AG08396 (cell line): ENCODE measurements at regions not wholly inside any gene's neighbourhood (a gene's known extent, or its start where the extent isn't known, plus 50 kb on each side); places are given as distances from the start of the nearest gene placed in this dataset.

Source experiments
- DNase-seq: peaks from one replicate; pipeline ENCODE4 v3.0.0; 2012; ENCODE audit warnings: low spot score, mixed read lengths

DNA sequence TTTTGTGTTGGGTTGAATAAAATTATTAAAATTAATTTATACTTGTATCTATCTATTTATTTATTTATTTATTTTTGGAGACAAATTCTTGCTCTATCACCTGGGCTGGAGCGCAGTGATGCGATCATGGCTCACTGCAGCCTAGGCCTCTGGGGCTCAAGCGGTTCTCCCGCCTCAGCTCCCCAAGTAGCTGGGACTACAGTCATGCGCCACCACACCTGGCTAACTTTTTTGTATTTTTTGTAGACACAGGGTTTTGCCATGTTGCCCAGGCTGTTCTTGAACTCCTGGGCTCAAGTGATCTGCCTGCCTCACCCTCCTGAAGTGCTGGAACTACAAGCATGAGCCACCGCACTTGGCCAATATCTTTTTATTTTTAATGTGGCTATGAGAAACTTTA is 134.7 kb upstream of the SPDL1 start:
- no peak for DNase-seq

DNA sequence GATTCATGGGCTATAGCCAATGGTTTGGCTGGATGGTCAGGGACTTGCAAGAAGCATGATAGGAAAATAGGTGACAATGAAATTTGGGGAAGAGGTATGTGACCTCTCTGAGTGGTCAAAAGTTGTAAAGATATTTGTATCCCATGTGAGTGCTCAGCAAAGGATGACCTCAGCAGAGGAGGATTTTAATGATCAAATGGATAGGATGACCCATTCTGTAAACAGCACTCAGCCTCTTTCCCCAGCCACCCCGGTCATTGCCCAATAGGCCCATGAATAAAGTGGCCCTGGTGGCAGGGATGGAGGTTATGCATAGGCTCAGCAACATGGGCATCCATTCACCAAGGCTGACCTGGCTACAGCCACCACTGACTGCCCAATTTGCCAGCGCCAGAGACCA is 138.4 kb upstream of the SPDL1 start:
- no peak for DNase-seq

DNA sequence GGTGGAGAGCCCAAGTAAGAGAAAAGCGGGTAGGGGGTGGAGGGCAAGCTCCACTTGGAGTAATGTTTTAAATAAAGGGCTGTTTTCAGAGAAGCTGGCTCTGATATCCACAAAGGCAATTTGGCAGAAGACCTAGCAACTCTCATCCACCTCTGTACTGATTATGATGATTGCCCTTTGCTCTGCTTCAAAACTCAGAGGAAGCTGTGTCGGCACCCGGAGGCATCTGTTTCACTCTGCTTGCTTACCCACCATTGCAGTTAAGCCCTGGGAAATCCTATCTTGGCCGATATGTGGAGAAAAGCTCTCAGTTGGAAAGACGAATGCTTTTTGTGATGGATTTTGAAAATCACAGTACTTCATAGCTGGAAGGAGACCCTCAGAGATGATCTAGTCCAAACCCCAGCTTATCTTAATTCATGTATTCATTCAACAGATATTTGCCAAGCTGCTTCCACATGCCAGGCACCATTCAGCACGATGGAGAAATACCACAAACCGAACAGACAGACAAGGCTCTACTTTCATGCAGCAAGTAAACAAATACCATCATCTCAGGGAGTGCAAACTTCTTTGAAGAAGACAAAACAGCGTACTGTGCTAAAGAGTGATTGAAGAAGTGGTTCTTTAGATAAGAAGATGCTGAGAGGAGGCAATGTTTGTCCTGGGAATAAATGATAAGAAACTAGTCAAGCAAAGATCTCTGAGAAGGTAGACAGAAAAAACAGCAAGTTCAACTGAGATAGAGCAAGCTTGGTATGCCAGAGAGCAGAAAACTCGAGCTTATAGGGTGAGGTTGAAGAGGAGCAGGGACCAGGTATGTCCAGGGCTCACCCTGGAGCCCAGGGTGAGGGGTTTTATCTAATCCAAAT is 140.4 kb upstream of the SPDL1 start:
- no peak for DNase-seq

DNA sequence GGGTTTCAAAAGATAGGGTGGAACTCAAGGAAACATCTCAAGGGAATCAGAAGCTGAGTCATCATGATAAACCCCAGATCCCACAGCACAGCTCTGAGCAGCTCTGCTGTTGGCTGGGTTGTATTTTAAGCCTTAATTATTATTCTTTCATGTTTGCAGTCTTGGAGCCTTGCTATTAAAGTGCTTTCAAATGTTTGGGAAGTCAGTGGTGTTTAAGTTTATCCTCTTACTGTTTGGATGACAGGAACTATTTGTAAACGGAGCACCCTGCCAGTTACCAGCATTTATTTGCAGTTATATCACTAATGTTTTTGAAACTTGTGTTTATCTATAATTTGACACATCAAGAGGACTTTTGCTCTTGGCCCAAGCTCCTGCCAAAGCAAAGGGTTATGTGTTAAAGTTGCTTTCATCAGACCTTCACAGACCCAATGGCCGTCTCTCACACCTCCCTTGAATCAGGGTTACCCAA is 141.1 kb upstream of the SPDL1 start:
- no peak for DNase-seq

DNA sequence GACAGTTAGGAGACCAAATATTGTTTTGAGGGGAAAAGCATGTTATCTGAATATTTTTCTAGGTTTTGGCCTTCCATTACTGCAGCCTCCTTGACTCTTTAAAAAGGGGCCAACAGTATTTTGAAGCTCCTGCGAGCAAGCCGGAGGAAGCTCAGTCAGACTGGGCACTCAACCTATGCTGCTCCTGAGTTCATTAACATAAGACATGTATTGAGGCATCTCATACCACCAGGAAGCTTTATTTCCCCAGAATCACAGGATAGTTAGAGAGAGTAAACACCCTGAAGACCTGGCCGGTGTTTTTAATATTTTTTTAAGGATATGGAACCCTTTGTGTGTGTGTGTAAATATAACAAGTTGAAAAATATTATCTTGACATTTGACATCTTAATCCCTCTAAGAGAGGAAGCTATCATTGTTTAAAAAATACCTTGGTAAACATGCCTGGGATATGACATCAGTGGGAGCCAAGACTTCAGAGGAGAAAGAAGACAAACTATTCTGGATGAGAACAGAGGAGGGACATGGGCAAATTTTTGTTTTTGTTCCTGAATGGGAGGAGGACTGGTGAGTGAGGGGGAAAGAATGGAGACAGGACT is 139.3 kb upstream of the SLIT3 start:
- no peak for DNase-seq

DNA sequence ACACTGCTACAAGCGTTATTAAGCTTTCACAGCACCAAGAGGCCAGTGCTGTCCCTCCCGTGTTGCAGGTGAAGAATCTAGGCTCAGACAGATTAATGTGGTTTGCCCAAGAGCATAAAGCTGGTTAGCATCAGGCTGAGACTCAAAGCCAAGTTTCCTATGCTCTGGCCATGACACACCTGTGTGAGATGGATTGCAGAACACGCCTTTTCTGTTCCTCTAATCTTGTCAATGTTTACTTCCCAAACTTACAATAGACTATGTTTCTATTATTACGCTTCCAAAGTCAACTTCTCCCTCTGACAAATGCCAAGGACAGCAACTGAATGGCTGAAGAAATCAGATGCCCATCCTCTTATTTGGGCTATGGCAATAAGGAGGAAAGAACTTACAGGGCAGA is 138.4 kb upstream of the SLIT3 start:
- DNase-seq: no peak

DNA sequence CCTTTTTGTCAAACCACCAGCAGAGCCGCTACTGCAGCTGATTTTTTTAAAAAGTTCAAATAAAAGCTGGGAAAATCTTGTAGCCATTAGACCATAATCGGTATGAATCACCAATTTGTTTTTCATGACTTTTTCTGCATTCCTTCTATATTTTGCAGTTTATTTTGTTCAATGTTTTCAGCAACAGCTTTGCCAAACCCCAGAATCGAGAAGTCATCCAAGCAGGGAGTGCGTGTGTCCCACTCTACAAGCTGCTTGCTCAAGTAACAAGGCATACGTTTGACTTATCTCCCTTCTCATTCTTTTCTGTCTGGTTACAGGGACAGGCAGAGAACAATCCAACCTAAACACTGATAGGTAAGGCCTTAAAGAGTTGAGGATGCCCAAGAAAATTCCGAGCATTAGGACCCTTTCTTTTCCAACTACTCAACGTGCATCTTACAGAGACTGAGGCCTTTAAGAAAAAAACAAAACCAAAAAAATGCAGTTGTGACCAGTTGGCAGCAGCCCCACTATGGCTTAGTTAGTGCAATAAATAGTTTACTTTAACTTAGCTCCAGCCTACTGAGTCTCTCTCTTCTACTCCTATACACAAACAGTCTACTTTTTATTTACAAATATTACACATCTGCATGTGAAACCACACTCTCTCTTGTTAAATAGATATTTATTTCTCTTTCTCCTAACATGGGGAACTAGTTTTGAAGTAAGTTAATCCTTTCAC is 134.7 kb upstream of the SLIT3 start:
- no peak for DNase-seq

DNA sequence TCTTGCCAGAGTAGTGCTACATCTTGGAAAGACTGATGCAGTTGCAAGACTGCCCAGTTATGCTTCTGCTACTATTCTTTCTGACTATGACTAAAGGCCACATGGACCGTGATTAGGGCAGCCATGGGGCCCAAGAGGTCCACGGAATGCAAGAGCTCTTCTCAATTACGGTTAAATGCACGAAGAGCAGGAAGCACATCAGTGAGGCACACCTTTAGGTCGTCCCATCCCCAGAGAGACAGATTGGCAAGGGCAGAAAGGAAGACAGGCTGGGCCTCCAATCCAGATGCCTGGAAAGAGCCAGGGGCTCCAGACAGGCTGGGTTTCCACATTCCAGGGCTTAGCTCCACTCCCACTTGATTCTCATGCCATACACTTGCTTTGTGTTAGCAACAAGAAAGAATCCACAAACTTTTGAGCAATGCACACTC is 132.3 kb upstream of the SLIT3 start:
- DNase-seq: peak; percentile 16

DNA sequence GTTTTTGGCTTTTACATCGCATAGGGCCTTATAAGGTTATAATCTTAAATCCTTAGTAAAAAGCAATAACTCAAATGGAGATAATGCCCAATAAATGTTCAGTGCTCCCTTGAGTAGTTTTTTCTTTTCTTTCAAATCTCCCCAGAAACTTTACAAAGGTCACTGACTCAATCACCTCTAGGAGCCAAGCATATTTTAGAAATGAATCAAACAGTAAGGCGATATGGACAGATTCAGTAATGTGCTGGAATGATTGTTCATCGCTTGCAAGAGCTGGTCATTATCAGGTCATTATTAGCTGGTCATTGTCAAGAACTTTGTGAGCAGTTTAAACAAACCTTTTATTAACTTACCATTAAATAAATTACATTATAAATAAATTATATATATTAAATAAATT is 130.4 kb upstream of the SLIT3 start:
- no peak for DNase-seq

DNA sequence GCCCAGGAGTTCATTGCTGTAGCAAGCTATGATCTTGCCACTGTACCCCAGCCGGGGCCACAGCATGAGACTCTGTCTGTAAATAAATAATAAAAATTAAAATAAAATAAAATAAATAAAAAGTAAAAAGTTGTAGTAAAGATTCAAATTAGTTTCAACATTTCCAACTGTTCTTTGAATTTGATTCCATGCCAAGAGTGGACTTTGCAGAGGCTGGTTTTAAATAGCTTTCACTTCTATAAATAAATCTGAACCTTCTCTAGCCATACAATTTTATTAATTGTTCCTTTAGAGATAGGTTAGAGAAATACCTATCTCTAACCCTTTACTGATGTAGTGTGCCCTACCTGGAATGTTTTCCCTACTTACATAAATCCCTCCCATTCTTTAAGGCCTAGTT is 129.7 kb upstream of the SLIT3 start:
- no peak for DNase-seq

DNA sequence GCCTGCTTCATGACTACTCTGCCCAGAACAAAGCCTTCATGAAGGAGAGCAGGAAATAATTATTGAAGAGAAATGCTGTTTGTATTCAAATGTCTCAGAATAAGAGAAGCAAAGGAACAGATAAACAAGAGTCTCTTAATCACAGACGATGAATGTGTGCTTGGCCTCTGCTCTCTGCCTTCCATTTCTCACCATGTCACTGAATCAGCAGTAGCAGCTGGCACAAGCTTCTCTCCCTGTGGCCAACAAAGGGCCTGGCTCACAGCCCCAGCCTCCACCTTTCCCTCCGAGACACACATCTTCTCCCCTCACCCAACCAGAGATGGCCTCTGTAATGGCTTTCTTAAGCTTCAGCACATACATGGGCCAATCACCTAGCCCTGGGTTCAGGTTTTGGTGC is 128.1 kb upstream of the SLIT3 start:
- no peak for DNase-seq

DNA sequence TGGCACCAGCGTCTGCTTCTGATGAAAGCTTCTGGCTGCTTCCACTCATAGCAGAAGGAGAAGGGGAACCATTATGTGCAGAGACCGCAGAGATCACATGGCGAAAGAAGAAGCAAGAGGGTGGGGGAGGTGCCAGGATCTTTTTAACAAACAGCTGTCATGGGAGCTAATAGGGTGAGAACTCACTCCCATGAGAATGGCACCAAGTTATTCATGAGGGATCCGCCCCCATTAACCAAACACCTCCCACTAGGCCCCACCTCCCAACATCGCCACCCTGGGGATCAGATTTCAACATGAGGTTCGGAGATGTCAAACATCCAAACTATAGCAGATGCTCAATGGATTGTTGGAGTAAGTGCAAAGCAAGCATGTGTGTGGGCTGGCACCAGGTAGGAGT is 125.8 kb upstream of the SLIT3 start:
- DNase-seq: no peak

DNA sequence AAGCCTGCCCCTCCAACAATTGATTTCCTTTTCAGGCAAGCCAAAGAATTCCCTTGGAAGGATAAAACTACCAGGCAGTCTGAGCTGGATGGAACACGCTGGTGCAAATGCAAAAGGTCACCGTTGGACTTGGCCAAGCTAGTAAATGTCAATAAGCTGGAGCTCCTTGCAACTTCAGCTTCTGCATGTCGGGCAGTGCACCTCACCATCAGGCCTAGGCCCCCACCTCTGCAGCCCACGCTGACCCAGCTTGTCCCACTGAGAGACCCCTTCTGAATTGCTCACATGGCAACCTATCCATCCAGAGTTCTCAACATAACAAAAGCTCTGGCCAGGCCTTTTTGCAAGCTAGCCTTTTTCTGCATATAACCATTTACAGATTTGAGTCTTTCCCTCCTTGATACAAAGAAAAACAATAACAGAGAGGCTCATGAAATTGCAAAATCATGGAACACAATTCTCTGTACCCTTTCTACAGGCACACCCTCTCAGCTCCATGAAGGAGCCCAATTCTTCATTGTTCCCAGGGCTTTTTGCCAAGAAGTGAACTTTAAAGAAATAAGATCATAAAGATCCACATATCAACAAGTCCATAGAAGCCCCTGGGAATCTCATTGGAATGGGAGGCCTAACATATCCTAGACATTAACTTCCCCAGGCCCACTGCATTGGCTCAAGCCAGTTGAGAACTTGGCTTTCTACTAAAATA is 123.9 kb upstream of the SLIT3 start:
- DNase-seq: no peak

DNA sequence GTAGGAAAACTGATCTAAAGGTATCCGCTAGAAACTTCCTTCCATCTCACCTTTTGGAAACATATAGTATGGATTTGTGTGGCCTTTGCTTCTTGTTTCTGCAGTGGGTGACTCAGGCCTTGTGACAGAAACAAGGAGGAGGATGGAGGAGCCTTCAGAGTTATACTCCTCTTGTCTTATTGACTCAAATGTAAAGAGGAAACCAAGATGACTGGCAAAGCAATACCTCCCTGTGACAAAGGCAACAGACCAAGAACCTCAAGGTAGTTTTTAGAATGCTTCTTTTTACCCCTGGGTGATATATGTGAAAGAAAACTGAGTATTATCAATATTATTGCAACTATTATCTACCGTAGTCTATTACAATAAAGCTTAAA is 123.3 kb upstream of the SLIT3 start:
- no peak for DNase-seq

DNA sequence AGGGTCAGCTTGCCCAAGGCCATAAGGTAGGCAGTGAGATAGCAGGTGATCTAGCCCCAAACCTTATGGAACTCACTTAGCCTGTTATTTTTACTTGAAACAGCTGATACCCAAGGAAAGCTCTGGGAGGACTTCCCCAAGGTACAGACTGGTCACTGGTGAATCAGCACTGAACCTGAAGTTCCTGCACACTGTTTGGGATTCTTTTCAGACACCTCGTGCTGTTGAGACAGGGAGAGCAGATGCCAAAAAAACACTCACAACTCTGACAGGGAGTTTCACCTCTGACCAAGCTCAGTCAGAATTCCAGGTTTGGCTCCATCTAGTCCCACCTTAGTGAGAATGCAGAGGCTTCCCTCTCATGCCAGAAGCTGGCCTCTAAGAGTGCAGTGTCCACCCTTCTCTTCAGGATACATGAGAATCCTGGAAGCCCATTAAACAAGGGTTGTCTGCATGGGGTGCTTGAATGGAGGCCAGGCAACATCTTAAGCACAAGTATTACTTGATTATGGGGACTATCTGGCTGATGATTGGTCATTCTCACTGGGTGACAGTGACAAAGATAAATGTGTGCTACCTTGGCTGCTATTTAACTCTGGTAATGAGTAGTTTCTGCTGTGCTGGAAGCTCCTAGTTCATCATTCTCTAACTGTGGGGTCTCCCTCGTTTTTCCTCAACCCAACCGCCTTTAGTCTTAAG is 122.8 kb upstream of the SLIT3 start:
- no peak for DNase-seq

DNA sequence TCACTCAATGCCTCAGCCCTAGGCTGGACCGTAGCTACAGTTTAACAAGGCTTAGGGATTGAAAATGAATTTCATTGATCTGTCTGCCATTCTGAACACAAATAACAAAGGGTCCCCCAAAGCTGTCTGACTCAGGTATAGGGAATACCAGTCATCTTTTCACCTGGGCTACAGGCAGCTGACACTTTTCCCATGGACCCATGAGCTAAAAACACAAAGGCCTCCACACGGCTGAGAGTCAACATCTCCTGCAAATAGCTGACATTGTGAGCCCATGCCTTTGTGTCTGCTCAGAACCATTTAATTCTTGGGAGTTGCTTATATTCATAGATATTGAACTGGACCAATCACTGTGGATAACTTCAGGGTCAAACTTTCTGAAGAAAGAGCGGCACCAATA is 121.1 kb upstream of the SLIT3 start:
- DNase-seq: no peak

DNA sequence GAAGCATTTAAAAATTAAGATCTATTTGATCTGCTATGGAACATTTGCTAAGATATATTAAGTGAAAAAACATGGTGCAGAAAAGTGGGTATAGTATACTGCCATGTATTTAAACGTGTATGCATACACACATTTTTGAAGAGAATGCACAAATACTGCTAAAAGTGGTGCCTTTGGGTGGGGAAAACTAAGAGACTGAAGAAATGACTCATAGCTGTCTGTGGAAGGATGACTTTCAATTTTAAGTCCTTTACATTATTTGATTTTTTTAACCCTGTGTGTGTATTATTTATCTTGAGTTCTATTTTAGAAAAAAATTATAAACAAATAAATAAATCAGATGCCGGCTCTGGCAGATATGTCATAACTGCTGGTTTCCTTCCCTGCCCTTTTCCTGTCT is 120.7 kb upstream of the SLIT3 start:
- no peak for DNase-seq

DNA sequence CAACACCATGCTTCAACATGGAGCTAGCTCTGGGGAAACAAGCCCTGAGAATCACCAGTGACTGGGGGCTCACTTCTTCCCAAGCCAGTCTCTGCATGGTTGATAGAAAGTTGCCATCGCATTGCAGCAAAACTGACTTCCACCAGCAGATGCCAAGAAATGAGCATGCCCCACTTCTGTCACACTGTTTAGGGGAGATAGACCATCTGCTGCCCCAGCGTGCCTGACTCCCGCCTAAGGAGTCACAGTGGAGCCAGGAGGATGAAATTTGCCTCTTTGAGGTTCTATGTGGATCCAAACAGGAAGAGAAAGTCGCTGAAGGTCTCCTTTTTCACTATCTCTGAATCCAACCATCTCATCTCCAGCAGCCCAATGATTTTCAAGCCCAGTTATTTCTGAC is 116.7 kb upstream of the SLIT3 start:
- no peak for DNase-seq

DNA sequence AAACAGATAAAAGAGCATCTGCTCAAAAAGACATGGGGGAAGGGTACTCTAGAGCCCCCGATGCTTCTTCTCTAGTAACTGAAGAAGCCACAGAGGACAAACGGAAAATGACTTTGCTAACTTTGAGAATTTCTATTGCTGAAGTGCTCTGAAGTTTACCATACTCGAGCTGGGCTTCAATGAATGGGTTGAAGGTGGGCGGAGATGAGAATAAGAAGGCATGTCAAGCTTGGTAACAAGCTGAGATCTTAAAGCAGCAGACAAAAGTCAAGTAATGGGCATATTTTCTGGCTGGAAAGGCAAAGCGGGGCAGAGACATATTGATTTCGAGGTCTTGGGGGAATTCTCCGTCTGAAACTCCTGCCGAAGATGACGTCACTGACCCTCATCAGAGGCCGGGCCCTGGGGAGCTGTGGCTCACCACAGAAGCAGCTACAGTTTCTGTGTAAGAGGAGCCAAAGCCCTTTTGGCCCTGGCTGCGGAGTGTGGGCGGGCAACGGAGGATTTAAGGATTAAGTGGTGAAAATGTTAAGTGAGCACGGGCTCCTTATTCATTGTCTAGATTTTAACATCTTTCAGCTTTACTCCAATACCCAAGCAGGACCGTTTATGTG is 115.8 kb upstream of the SLIT3 start:
- peak; percentile 10 for DNase-seq

DNA sequence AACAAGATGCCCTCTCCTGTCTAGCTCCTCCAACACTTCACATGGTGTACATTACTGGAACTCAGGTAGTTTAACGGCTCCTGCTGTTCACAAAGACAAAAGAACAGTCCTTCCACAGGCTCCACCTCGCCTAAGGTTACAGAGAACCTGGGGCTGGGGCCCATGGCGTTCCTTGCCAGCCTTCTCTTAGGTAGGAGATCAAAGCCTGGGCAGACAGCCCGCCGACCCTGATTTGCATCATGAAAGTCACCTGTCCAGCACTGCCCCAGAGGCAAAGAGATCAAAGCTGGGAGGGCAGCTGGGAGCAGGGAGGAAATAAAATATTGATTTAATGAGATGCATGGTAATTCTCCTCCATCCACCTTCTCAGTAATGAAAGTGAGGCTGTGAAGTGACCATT is 115.0 kb upstream of the SLIT3 start:
- DNase-seq: no peak

DNA sequence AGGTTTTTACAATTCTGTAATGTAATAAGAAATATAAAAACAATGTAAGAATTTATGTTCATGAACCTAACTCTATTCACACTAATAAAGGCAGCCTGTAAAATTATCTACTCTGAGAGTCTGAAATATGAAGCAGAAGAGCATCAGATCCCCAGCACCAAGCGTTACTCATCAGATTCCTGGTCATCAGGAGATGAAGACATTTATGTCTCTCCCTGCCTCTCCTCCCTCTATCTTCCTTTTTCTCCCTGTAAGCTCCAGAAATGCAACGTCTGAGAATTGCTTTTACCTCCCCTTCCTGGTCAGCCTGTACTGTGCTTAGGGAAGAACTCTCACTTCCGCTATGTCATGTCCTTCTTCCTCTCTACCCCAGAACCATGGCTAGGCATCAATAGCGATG is 114.4 kb upstream of the SLIT3 start:
- no peak for DNase-seq
